Panc1 (cell line): ENCODE measurements at regions not wholly inside any gene's neighbourhood (a gene's known extent, or its start where the extent isn't known, plus 50 kb on each side); places are given as distances from the start of the nearest gene placed in this dataset.

Experiments used
- ATAC-seq: fragments of 200-7000 bp; cut with Tn5 transposase; 2 replicates; pipeline ENCODE4 v1.9.1; 2020; ENCODE audit warnings: mild to moderate bottlenecking, moderate library complexity
- BruUV-seq: library from RNA; stranded (reverse); fragments of 400-500 nt; replicated peaks from 2 replicates; lab custom pipeline; 2021; lab: Mats Ljungman, UMichigan
- CTCF ChIA-PET: fragments of 300-600 bp; sonication (Branson Sonifier 250); formaldehyde crosslinking; loops from one replicate; lab custom pipeline; 2022; ENCODE audit warnings: antibody characterized with exemption; lab: Charles Lee
- POLR2A ChIA-PET: fragments of 300-600 bp; sonication (Branson Sonifier 250); formaldehyde crosslinking; loops from one replicate; lab custom pipeline; 2022; ENCODE audit warnings: antibody characterized with exemption; lab: Charles Lee
- DNase-seq: peaks from one replicate; pipeline ENCODE4 v3.0.0-alpha.2; 2010; ENCODE audit warnings: low read depth, low spot score
- H3K27ac ChIP-seq: 2 replicates; pipeline ENCODE4 v1.5.1; 2011; ENCODE audit warnings: mild to moderate bottlenecking, low read length, inconsistent platforms
- H3K27me3 ChIP-seq: fragments of 200-500 bp; sonication (Bioruptor generic); 2 replicates; pipeline ENCODE4 v1.6.0; 2014; ENCODE audit warnings: low read length, inconsistent platforms; ENCODE audit not compliant: control insufficient read depth, insufficient read depth
- H3K36me3 ChIP-seq: fragments of 200-500 bp; sonication (Bioruptor generic); 2 replicates; pipeline ENCODE4 v1.5.1; 2014; ENCODE audit warnings: inconsistent platforms, mild to moderate bottlenecking, low read length, moderate library complexity; ENCODE audit not compliant: control insufficient read depth, insufficient read depth
- H3K4me1 ChIP-seq: 2 replicates; pipeline ENCODE4 v1.5.1; 2011; ENCODE audit warnings: inconsistent platforms, mild to moderate bottlenecking, low read length, moderate library complexity; ENCODE audit not compliant: control insufficient read depth, insufficient read depth
- H3K4me3 ChIP-seq, 2 experiments: 2 replicates each; pipeline ENCODE4 v1.5.1; 2011 to 2012; ENCODE audit warnings: low read depth in 2 of 2, low read length in 2 of 2, mild to moderate bottlenecking in 2 of 2, inconsistent platforms in 1 of 2, moderate library complexity in 1 of 2
- H3K9me3 ChIP-seq: fragments of 200-500 bp; sonication (Bioruptor generic); 2 replicates; pipeline ENCODE4 v1.5.1; 2014; ENCODE audit warnings: low read depth, mild to moderate bottlenecking, inconsistent platforms, low read length, moderate library complexity; ENCODE audit not compliant: control insufficient read depth, insufficient read depth
- CTCF ChIP-seq: fragments of 450-650 bp; IDR thresholded peaks from 2 replicates; pipeline ENCODE4 v1.5.1; 2017; ENCODE audit warnings: mild to moderate bottlenecking
- POLR2AphosphoS5 ChIP-seq: IDR thresholded peaks from 2 replicates; pipeline ENCODE4 v1.6.1; 2012; ENCODE audit warnings: mild to moderate bottlenecking, low read depth, low read length, moderate library complexity
- SIN3A ChIP-seq: IDR thresholded peaks from 2 replicates; pipeline ENCODE4 v1.6.1; 2012; ENCODE audit warnings: low read depth, mild to moderate bottlenecking, low read length, moderate library complexity, borderline replicate concordance; ENCODE audit not compliant: insufficient read depth
- TCF7L2 ChIP-seq: IDR thresholded peaks from 2 replicates; pipeline ENCODE4 v1.6.1; 2011; ENCODE audit warnings: mild to moderate bottlenecking, low read depth, low read length, inconsistent platforms
- in situ Hi-C: cut with HindIII; loops from 2 replicates; pipeline ENCODE4 v1.10.0; 2016; ENCODE audit warnings: low sequenced_read_pairs, low pct_unique_long_range_greater_than_20kb
- intact Hi-C: fragments of 100-400 bp; cut with micrococcal nuclease; formaldehyde crosslinking; loops from one replicate; pipeline ENCODE4 v1.10.0; 2022; ENCODE audit not compliant: unreplicated experiment
- TF ChIP-seq, protein P1 (sequence below), 2 experiments: IDR thresholded peaks; 2 replicates each; pipeline ENCODE4 v1.6.1; 2011 to 2012; ENCODE audit warnings: low read depth in 2 of 2, control low read depth in 1 of 2, low read length in 1 of 2, mild to moderate bottlenecking in 1 of 2, moderate library complexity in 1 of 2; ENCODE audit not compliant: insufficient read depth in 1 of 2

- Histone ChIP-seq H3K36me3 (no peaks in the 10 kb centered on the region), H3K9me3 (no peaks in the 10 kb centered on the region), H3K4me3 (no peak overlapping the region), H3K4me1 (no peaks in the 10 kb centered on the region), H3K27me3 (no peaks in the 10 kb centered on the region), H3K27ac (no peak overlapping the region)
- in situ Hi-C loops (no loop called here), intact Hi-C loops (no loop called here)
- no TSS peak for BruUV-seq
- DNase-seq (no peak), ATAC-seq (no peak)
- ChIA-PET CTCF (no interaction called here), POLR2A (no interaction called here)
- TF ChIP-seq TCF7L2 (no peak), CTCF (no peak), SIN3A (no peak), POLR2AphosphoS5 (no peak)
- TF ChIP-seq, protein P1, sequence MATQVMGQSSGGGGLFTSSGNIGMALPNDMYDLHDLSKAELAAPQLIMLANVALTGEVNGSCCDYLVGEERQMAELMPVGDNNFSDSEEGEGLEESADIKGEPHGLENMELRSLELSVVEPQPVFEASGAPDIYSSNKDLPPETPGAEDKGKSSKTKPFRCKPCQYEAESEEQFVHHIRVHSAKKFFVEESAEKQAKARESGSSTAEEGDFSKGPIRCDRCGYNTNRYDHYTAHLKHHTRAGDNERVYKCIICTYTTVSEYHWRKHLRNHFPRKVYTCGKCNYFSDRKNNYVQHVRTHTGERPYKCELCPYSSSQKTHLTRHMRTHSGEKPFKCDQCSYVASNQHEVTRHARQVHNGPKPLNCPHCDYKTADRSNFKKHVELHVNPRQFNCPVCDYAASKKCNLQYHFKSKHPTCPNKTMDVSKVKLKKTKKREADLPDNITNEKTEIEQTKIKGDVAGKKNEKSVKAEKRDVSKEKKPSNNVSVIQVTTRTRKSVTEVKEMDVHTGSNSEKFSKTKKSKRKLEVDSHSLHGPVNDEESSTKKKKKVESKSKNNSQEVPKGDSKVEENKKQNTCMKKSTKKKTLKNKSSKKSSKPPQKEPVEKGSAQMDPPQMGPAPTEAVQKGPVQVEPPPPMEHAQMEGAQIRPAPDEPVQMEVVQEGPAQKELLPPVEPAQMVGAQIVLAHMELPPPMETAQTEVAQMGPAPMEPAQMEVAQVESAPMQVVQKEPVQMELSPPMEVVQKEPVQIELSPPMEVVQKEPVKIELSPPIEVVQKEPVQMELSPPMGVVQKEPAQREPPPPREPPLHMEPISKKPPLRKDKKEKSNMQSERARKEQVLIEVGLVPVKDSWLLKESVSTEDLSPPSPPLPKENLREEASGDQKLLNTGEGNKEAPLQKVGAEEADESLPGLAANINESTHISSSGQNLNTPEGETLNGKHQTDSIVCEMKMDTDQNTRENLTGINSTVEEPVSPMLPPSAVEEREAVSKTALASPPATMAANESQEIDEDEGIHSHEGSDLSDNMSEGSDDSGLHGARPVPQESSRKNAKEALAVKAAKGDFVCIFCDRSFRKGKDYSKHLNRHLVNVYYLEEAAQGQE (IDR thresholded peaks at IDR 0.05; ENCODE audit: insufficient read depth in 1 of 2, low read depth in 2 of 2, low read length in 1 of 2) = no peak
These were observed 172.4 kb upstream of the PLXNC1 start for GRCh38 chr12:93976024-93976423.

- Histone ChIP-seq H3K27ac (no peak overlapping the region), H3K36me3 (no peaks in the 10 kb centered on the region), H3K27me3 (no peaks in the 10 kb centered on the region), H3K4me3 (no peak overlapping the region), H3K4me1 (no peaks in the 10 kb centered on the region), H3K9me3 (no peaks in the 10 kb centered on the region)
- DNase-seq (no peak), ATAC-seq (no peak)
- intact Hi-C loops (no loop called here), in situ Hi-C loops (no loop called here)
- ChIA-PET POLR2A (no interaction called here), CTCF (no interaction called here)
- BruUV-seq = no TSS peak
- no peak for TF ChIP-seq SIN3A
- TF ChIP-seq CTCF = no peak
- TF ChIP-seq, protein P1 (IDR thresholded peaks at IDR 0.05; ENCODE audit: insufficient read depth in 1 of 2, low read depth in 2 of 2, low read length in 1 of 2) = no peak
- TF ChIP-seq TCF7L2 = no peak
- no peak for TF ChIP-seq POLR2AphosphoS5
These were observed 171.3 kb upstream of the PLXNC1 start for GRCh38 chr12:93977081-93977480.
